AG04450 (cell line): ENCODE measurements at regions not wholly inside any gene's neighbourhood (a gene's known extent, or its start where the extent isn't known, plus 50 kb on each side); places are given as distances from the start of the nearest gene placed in this dataset.

Source experiments
- CTCF ChIA-PET: fragments of 300-600, 350-600 bp; formaldehyde crosslinking; extraction: SDS; loops from one replicate; lab custom pipeline; 2022; ENCODE audit warnings: antibody characterized with exemption, inconsistent platforms; lab: Charles Lee
- POLR2A ChIA-PET: fragments of 350-600 bp; formaldehyde crosslinking; extraction: SDS; loops from one replicate; lab custom pipeline; 2021; ENCODE audit warnings: antibody characterized with exemption, inconsistent platforms; lab: Yijun Ruan, JAX
- DNase-seq: peaks from one replicate; pipeline ENCODE4 v3.0.0-alpha.2; 2011; ENCODE audit warnings: low read depth, low spot score
- H3K27ac ChIP-seq: one replicate; pipeline ENCODE4 v1.5.1; 2012; ENCODE audit warnings: low read depth, low read length, control low read depth
- H3K27me3 ChIP-seq: one replicate; pipeline ENCODE4 v1.6.0; 2012; ENCODE audit warnings: low read length; ENCODE audit not compliant: control insufficient read depth, insufficient read depth
- H3K4me3 ChIP-seq: 2 replicates; pipeline ENCODE4 v1.5.1; 2011; ENCODE audit warnings: mild to moderate bottlenecking, low read depth, low read length, control low read depth
- H3K9me3 ChIP-seq: 2 replicates; pipeline ENCODE4 v1.5.1; 2012; ENCODE audit warnings: low read length; ENCODE audit not compliant: control insufficient read depth, insufficient read depth
- TF ChIP-seq, protein P1 (sequence below): IDR thresholded peaks from 2 replicates; pipeline ENCODE4 v1.5.1; 2011; ENCODE audit warnings: low read depth, low read length, control low read depth, inconsistent platforms

GRCh38 chr6:156167625-156168071 is 609.5 kb upstream of the ARID1B start:
- Histone ChIP-seq H3K27me3 (no peaks in the 10 kb centered on the region), H3K27ac (no peak overlapping the region), H3K4me3 (peak overlapping the region; percentile 54), H3K9me3 (no peaks in the 10 kb centered on the region)
- CTCF ChIA-PET = no interaction called here
- POLR2A ChIA-PET = no interaction called here
- no peak for DNase-seq
- TF ChIP-seq, protein P1, sequence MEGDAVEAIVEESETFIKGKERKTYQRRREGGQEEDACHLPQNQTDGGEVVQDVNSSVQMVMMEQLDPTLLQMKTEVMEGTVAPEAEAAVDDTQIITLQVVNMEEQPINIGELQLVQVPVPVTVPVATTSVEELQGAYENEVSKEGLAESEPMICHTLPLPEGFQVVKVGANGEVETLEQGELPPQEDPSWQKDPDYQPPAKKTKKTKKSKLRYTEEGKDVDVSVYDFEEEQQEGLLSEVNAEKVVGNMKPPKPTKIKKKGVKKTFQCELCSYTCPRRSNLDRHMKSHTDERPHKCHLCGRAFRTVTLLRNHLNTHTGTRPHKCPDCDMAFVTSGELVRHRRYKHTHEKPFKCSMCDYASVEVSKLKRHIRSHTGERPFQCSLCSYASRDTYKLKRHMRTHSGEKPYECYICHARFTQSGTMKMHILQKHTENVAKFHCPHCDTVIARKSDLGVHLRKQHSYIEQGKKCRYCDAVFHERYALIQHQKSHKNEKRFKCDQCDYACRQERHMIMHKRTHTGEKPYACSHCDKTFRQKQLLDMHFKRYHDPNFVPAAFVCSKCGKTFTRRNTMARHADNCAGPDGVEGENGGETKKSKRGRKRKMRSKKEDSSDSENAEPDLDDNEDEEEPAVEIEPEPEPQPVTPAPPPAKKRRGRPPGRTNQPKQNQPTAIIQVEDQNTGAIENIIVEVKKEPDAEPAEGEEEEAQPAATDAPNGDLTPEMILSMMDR = no peak

- Histone ChIP-seq H3K4me3 (peak overlapping the region; percentile 54), H3K27me3 (no peaks in the 10 kb centered on the region), H3K27ac (peak overlapping the region; percentile 13), H3K9me3 (no peaks in the 10 kb centered on the region)
- TF ChIP-seq, protein P1 = no peak
- DNase-seq = peak; percentile 26
- ChIA-PET POLR2A (no interaction called here), CTCF (no interaction called here)
Measured at GRCh38 chr6:156167016-156167624, 610.1 kb upstream of the ARID1B start.

- Histone ChIP-seq H3K27me3 (no peaks in the 10 kb centered on the region), H3K4me3 (no peak overlapping the region), H3K27ac (no peak overlapping the region), H3K9me3 (no peaks in the 10 kb centered on the region)
- TF ChIP-seq, protein P1 = no peak
- POLR2A ChIA-PET = no interaction called here
- no peak for DNase-seq
- CTCF ChIA-PET = interaction anchor here (0.5 kb wide), 1 partner anchor 422 kb away, joined by 4 read pairs; no protein-coding TSS in a partner anchor
Measured at GRCh38 chr6:156166093-156166492, 611.1 kb upstream of the ARID1B start.

GRCh38 chr6:156164701-156165452 is 612.3 kb upstream of the ARID1B start:
- Histone ChIP-seq H3K27ac (no peak overlapping the region), H3K4me3 (no peak overlapping the region), H3K9me3 (no peaks in the 10 kb centered on the region), H3K27me3 (no peaks in the 10 kb centered on the region)
- ChIA-PET POLR2A (no interaction called here), CTCF (no interaction called here)
- TF ChIP-seq, protein P1 = no peak
- DNase-seq = no peak

DNA sequence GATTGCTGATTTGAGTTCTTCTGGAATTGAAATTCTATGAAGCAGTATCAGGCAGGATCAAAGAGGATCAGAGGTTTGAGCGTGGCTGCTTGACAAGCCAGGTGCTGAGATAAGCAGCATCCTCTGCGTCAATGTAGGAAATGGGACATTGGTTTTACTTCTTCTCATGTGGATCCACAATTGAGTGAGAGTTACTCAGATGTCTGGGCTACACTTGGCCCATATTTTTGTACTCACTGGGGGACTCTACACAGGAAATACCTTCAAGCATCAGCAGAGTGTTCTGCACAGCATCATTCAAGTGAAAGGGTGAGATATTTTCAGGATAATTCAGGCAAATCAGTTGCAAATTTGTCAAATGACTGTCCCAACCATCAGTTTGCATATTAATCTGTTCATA is 613.9 kb upstream of the ARID1B start:
- TF ChIP-seq, protein P1 = no peak
- ChIA-PET POLR2A (no interaction called here), CTCF (no interaction called here)

More for the DNA sequence above, 613.9 kb upstream of the ARID1B start:
- Histone ChIP-seq H3K27ac (no peak overlapping the region), H3K27me3 (no peaks in the 10 kb centered on the region), H3K4me3 (no peak overlapping the region), H3K9me3 (no peaks in the 10 kb centered on the region)
- DNase-seq = no peak
